Subcutaneous abdominal adipose tissue (tissue), 5 donors: ENCODE measurements at regions not wholly inside any gene's neighbourhood (a gene's known extent, or its start where the extent isn't known, plus 50 kb on each side); places are given as distances from the start of the nearest gene placed in this dataset.
A peak's percentile ranks its signal among the peaks of the same experiment; 100 is the strongest.

Experiments used
- H3K27ac ChIP-seq: one replicate; pipeline ENCODE4 v1.7.0; 2013; ENCODE audit warnings: low read depth, mild to moderate bottlenecking, inconsistent platforms, low read length, moderate library complexity
- H3K27me3 ChIP-seq, 5 donors: one replicate each; pipeline ENCODE4 v1.7.0; 2013; ENCODE audit warnings: low read length in 5 of 5, inconsistent platforms in 1 of 5; ENCODE audit not compliant: control insufficient read depth in 5 of 5, insufficient read depth in 4 of 5
- H3K36me3 ChIP-seq, 5 donors: one replicate each; pipeline ENCODE4 v1.7.0; 2013; ENCODE audit warnings: low read length in 5 of 5; ENCODE audit not compliant: control insufficient read depth in 5 of 5, insufficient read depth in 5 of 5
- H3K4me1 ChIP-seq, 5 donors: one replicate each; pipeline ENCODE4 v1.7.0; 2013; ENCODE audit warnings: low read length in 5 of 5, mild to moderate bottlenecking in 3 of 5, moderate library complexity in 1 of 5; ENCODE audit not compliant: control insufficient read depth in 5 of 5, insufficient read depth in 5 of 5
- H3K4me3 ChIP-seq, 5 donors: one replicate each; pipeline ENCODE4 v1.7.0; 2013; ENCODE audit warnings: low read length in 5 of 5, low read depth in 1 of 5
- H3K9ac ChIP-seq, 5 donors: one replicate each; pipeline ENCODE4 v1.7.0; 2013; ENCODE audit warnings: low read length in 5 of 5, mild to moderate bottlenecking in 4 of 5, moderate library complexity in 3 of 5
- H3K9me3 ChIP-seq, 5 donors: one replicate each; pipeline ENCODE4 v1.7.0; 2013; ENCODE audit warnings: low read length in 5 of 5; ENCODE audit not compliant: control insufficient read depth in 5 of 5
- donor health status: healthy.
- donor health status: healthy.
- donor health status: healthy.
- donor health status: healthy.
- donor health status: healthy.

GRCh38 chr1:195030793-195031192 is 1577.4 kb downstream of the KCNT2 start:
- H3K9ac ChIP-seq, result no peak overlapping the region
- H3K4me1 ChIP-seq, result no peaks in the 10 kb centered on the region
- H3K27me3 ChIP-seq, result no peaks in the 10 kb centered on the region
- H3K4me3 ChIP-seq, result peak overlapping the region in 1 of 5 donors; percentile 5
- no peak overlapping the region for H3K27ac ChIP-seq
- peaks cover 0 to 14% (median 13%) of the 10 kb centered on the region in 5 donors for H3K9me3 ChIP-seq
- H3K36me3 ChIP-seq, result no peaks in the 10 kb centered on the region

- H3K27me3 ChIP-seq, result no peaks in the 10 kb centered on the region
- no peak overlapping the region for H3K27ac ChIP-seq
- H3K9me3 ChIP-seq, result peaks cover 0 to 13% (median 13%) of the 10 kb centered on the region in 5 donors
- no peak overlapping the region for H3K9ac ChIP-seq
- H3K4me3 ChIP-seq, result no peak overlapping the region
- no peaks in the 10 kb centered on the region for H3K4me1 ChIP-seq
- H3K36me3 ChIP-seq, result no peaks in the 10 kb centered on the region
Observed at GRCh38 chr1:195026792-195027191, 1581.4 kb downstream of the KCNT2 start.

- Histone ChIP-seq H3K4me1 (no peaks in the 10 kb centered on the region), H3K27ac (no peak overlapping the region), H3K4me3 (no peak overlapping the region), H3K9me3 (no peaks in the 10 kb centered on the region), H3K9ac (no peak overlapping the region), H3K36me3 (no peaks in the 10 kb centered on the region), H3K27me3 (no peaks in the 10 kb centered on the region)
Observed at GRCh38 chr1:195019385-195019784, 1588.9 kb downstream of the KCNT2 start.

GRCh38 chr1:195012995-195013394 is 1595.2 kb downstream of the KCNT2 start:
- peaks cover 0 to 6% (median 4%) of the 10 kb centered on the region in 5 donors for H3K9me3 ChIP-seq
- H3K4me1 ChIP-seq, result no peaks in the 10 kb centered on the region
- no peak overlapping the region for H3K4me3 ChIP-seq
- no peaks in the 10 kb centered on the region for H3K27me3 ChIP-seq
- no peaks in the 10 kb centered on the region for H3K36me3 ChIP-seq
- no peak overlapping the region for H3K9ac ChIP-seq
- no peak overlapping the region for H3K27ac ChIP-seq

GRCh38 chr1:195005338-195005737 is 1602.9 kb downstream of the KCNT2 start:
- Histone ChIP-seq H3K4me1 (no peaks in the 10 kb centered on the region), H3K27me3 (no peaks in the 10 kb centered on the region), H3K36me3 (no peaks in the 10 kb centered on the region), H3K9ac (no peak overlapping the region), H3K27ac (no peak overlapping the region), H3K4me3 (no peak overlapping the region), H3K9me3 (no peaks in the 10 kb centered on the region)

- H3K27me3 ChIP-seq, result no peaks in the 10 kb centered on the region
- no peak overlapping the region for H3K9ac ChIP-seq
- no peak overlapping the region for H3K4me3 ChIP-seq
- H3K4me1 ChIP-seq, result no peaks in the 10 kb centered on the region
- H3K36me3 ChIP-seq, result no peaks in the 10 kb centered on the region
- no peaks in the 10 kb centered on the region for H3K9me3 ChIP-seq
- no peak overlapping the region for H3K27ac ChIP-seq
Observed at GRCh38 chr1:194990483-194990882, 1617.8 kb downstream of the KCNT2 start.

- H3K4me1 ChIP-seq, result no peaks in the 10 kb centered on the region
- H3K9me3 ChIP-seq, result peaks cover 0 to 5% (median 0%) of the 10 kb centered on the region in 5 donors
- H3K27ac ChIP-seq, result no peak overlapping the region
- no peak overlapping the region for H3K9ac ChIP-seq
- H3K36me3 ChIP-seq, result no peaks in the 10 kb centered on the region
- no peaks in the 10 kb centered on the region for H3K27me3 ChIP-seq
- no peak overlapping the region for H3K4me3 ChIP-seq
Observed at GRCh38 chr1:194975913-194976312, 1632.3 kb downstream of the KCNT2 start.

- H3K4me1 ChIP-seq, result no peaks in the 10 kb centered on the region
- no peak overlapping the region for H3K9ac ChIP-seq
- peaks cover 0 to under 1% (median 0%) of the 10 kb centered on the region in 5 donors for H3K9me3 ChIP-seq
- no peaks in the 10 kb centered on the region for H3K36me3 ChIP-seq
- no peak overlapping the region for H3K27ac ChIP-seq
- H3K27me3 ChIP-seq, result no peaks in the 10 kb centered on the region
- no peak overlapping the region for H3K4me3 ChIP-seq
Observed at GRCh38 chr1:194968916-194969315, 1639.3 kb downstream of the KCNT2 start.

GRCh38 chr1:194959795-194960194 is 1648.4 kb downstream of the KCNT2 start:
- Histone ChIP-seq H3K36me3 (no peaks in the 10 kb centered on the region), H3K9ac (no peak overlapping the region), H3K4me3 (no peak overlapping the region), H3K27ac (no peak overlapping the region), H3K4me1 (no peaks in the 10 kb centered on the region), H3K9me3 (peaks cover 0 to 3% (median 0%) of the 10 kb centered on the region in 5 donors), H3K27me3 (no peaks in the 10 kb centered on the region)

GRCh38 chr1:194952171-194952570 is 1656.1 kb downstream of the KCNT2 start:
- Histone ChIP-seq H3K27ac (no peak overlapping the region), H3K4me1 (no peaks in the 10 kb centered on the region), H3K4me3 (no peak overlapping the region), H3K27me3 (no peaks in the 10 kb centered on the region), H3K9ac (no peak overlapping the region), H3K9me3 (peaks cover 0 to 4% (median 0%) of the 10 kb centered on the region in 5 donors), H3K36me3 (no peaks in the 10 kb centered on the region)

- no peak overlapping the region for H3K9ac ChIP-seq
- no peaks in the 10 kb centered on the region for H3K36me3 ChIP-seq
- H3K4me1 ChIP-seq, result no peaks in the 10 kb centered on the region
- H3K27me3 ChIP-seq, result no peaks in the 10 kb centered on the region
- H3K4me3 ChIP-seq, result no peak overlapping the region
- peaks cover 0 to 4% (median 0%) of the 10 kb centered on the region in 5 donors for H3K9me3 ChIP-seq
- H3K27ac ChIP-seq, result no peak overlapping the region
Observed at GRCh38 chr1:194950584-194950983, 1657.7 kb downstream of the KCNT2 start.
